Heart left ventricle (tissue), 13 donors: ENCODE measurements at regions not wholly inside any gene's neighbourhood (a gene's known extent, or its start where the extent isn't known, plus 50 kb on each side); places are given as distances from the start of the nearest gene placed in this dataset.

Experiments used
- CTCF ChIP-seq, 12 donors: fragments of 200-600 bp; sonication (generic) in 4 of 12; IDR thresholded peaks; one replicate each; pipeline versions ENCODE4 v1.5.0 to v1.8.0; 2018 to 2022; ENCODE audit warnings: antibody characterized with exemption in 12 of 12, mild to moderate bottlenecking in 5 of 12
- POLR2A ChIP-seq, 2 donors: fragments of 450-650 bp; IDR thresholded peaks; one replicate each; pipeline ENCODE4 v1.6.1; 2017; ENCODE audit warnings: antibody characterized with exemption in 2 of 2, mild to moderate bottlenecking in 2 of 2, moderate library complexity in 2 of 2
- donor health status: ischemic (EF 13 %, LVEDD 7.1; RV severe dilation, severe dysfunction).
- donor health status: DM: no; HTN: yes; CAD: no.
- donor health status: DM: no; HTN: no; CAD: no.
- donor health status: ischemic (EF 25% LVEDD 6.9; RV normal size, moderate dysfunction).
- donor health status: ischemic (EF 25% LVEDD 5.7; RV mildly dilated, moderate dysfunction).
- donor health status: ischemic (EF 35%, LVEDD 5.7; RV mildly dilated, moderate dysfunction).
- donor health status: nonischemic (EF 11% LVEDD 7.7; RV severe dilation, severe dysfunction).
- donor health status: DM: yes; HTN: yes; CAD: no.
- donor health status: PGD.
- donor health status: ischemic (EF 29% LVEDD 5.4; RV normal size, mild dysfunction).
- donor health status: nonischemic (EF 23%, LVEDD 6.1; RV moderate dilation, normal function).

DNA sequence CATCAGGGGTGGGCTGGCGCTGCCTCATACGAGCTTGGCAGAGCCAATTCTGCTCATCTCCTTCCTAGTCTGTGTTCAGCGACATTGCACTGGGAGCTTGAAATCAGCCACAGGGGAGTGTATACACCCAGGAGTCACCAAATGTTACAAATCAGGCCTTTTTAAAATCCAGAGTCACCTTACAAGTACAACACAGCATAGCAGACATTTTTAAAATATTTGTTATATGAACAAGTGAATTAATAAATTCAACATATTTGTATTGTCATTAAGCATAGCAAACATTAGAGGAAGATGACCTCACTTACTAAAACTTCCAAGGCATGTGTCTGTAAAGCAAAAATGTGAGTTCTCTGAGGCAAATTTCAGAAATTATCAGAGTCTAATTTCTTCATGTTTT, 210.0 kb downstream of the HLX start:
- TF ChIP-seq POLR2A (IDR thresholded peaks at IDR 0.05) (no peak), CTCF (IDR thresholded peaks at IDR 0.05) (no peak)
